NT2/D1 (cell line): ENCODE measurements at regions not wholly inside any gene's neighbourhood (a gene's known extent, or its start where the extent isn't known, plus 50 kb on each side); places are given as distances from the start of the nearest gene placed in this dataset.

Source experiments
- DNase-seq: peaks from one replicate; pipeline ENCODE4 v3.0.0-alpha.2; 2011; ENCODE audit warnings: low read depth, low spot score
- H3K27me3 ChIP-seq: 2 replicates; pipeline ENCODE4 v1.6.0; 2011; ENCODE audit warnings: mild to moderate bottlenecking; ENCODE audit not compliant: insufficient read length, insufficient read depth
- H3K36me3 ChIP-seq: 2 replicates; pipeline ENCODE4 v1.6.1; 2011; ENCODE audit warnings: mild to moderate bottlenecking, low read length, mixed read lengths; ENCODE audit not compliant: insufficient read depth, insufficient read length
- H3K4me1 ChIP-seq: 2 replicates; pipeline ENCODE4 v1.5.1; 2011; ENCODE audit not compliant: insufficient read depth, insufficient read length
- H3K4me3 ChIP-seq: 2 replicates; pipeline ENCODE4 v1.5.1; 2011; ENCODE audit warnings: low read depth; ENCODE audit not compliant: insufficient read length
- H3K9ac ChIP-seq: 2 replicates; pipeline ENCODE4 v1.6.0; 2011; ENCODE audit warnings: low read depth; ENCODE audit not compliant: insufficient read length
- H3K9me3 ChIP-seq: 2 replicates; pipeline ENCODE4 v1.5.1; 2011; ENCODE audit warnings: mild to moderate bottlenecking, low read length; ENCODE audit not compliant: insufficient read depth
- SUZ12 ChIP-seq: IDR thresholded peaks from 2 replicates; pipeline ENCODE4 v1.6.1; 2011; ENCODE audit not compliant: insufficient read length, insufficient read depth; ENCODE audit errors: extremely low read depth
- YY1 ChIP-seq: IDR thresholded peaks from 2 replicates; pipeline ENCODE4 v1.6.1; 2011; ENCODE audit not compliant: insufficient read length, insufficient read depth
- ZNF274 ChIP-seq: IDR thresholded peaks from 2 replicates; pipeline ENCODE4 v1.6.1; 2011; ENCODE audit warnings: mild to moderate bottlenecking, low read depth, low read length

DNA sequence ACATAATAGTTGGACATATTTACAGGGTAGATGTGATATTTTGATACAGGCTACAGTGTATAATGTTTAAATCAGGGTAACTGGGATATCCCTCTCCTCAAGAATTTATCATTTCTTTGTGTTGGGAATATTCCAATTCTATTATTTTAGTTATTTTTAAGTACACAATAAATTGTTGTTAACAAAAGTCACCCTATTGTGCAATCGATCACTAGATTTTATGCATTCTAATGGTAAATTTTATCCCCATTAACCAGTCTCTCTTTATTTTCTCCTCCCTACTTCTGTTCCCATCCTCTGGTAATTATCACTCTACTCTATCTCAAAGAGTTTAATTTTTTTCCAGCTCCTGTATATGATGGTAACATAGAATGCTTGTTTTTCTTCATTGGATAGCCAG, 1631.9 kb upstream of the PABPC4L start:
- Histone ChIP-seq H3K4me3 (no peak overlapping the region), H3K27me3 (no peaks in the 10 kb centered on the region), H3K4me1 (no peaks in the 10 kb centered on the region), H3K36me3 (no peaks in the 10 kb centered on the region), H3K9me3 (no peaks in the 10 kb centered on the region), H3K9ac (no peak overlapping the region)
- TF ChIP-seq YY1 (no peak), SUZ12 (no peak), ZNF274 (no peak)
- no peak for DNase-seq

DNA sequence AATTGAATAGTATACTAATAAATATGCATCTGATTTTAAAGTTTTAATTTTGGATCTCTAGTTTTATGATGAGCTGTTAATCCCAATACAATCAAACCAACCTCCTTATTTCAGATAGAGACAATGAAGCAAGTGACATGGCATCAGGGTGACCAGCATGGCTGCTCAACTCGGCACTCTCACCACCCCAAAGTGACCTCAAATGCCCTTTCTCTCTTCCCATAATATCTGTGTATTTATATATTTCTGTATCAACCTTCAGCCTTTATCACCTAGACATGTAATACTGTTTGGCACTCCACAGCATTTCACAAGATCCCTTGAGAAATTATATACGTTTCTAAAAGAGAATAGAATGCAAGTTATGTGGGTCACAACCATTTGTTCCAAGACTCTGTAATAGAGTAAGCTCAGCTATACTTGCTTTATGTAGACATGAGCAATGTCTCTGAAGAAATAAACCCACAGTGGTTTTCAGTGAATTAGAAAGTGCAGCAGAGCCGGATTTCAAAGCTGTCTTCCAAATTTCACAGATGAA, 1623.2 kb upstream of the PABPC4L start:
- no peaks in the 10 kb centered on the region for H3K27me3 ChIP-seq
- H3K4me1 ChIP-seq, result no peaks in the 10 kb centered on the region
- H3K9ac ChIP-seq, result no peak overlapping the region
- H3K36me3 ChIP-seq, result no peaks in the 10 kb centered on the region
- no peaks in the 10 kb centered on the region for H3K9me3 ChIP-seq
- DNase-seq, result no peak
- H3K4me3 ChIP-seq, result no peak overlapping the region
- TF ChIP-seq ZNF274, result no peak
- no peak for TF ChIP-seq YY1

DNA sequence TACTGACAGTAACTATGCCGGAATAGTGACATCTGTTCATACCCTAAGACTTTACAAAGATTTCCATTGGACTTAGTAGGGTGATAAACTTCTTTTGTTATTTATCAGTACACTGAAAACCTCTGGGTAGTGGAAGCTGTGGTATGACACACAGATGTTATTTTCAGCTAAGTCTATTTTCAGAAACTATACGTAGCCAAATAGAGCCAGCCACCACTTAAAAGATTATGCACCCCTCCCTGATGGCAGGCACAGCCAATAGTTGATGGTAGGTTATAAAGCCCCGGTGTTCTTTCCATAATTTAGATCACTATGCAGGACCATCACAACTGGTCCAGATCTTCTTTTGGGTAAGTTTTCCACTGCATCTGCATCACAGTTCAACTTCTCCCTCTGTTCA, 1603.2 kb upstream of the PABPC4L start:
- Histone ChIP-seq H3K4me1 (no peaks in the 10 kb centered on the region), H3K27me3 (no peaks in the 10 kb centered on the region)

DNA sequence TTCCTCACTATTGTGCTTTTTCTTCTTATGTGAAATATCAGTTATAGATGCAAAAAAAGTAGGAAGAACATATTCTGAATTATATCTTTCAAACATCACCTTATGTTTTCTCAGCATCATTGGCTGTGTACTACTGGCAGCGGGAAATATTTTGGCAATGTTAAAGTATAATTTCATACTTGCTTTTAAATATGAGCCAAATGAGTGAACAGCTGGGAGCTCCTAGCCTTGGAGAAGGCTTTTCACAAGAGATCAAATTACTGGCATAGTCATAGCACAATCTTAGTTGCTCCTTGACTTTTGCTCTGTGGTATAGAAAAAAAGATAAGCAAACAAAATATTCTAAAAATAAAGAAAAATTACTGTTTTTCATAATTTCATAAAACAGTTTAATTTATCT, 1575.8 kb upstream of the PABPC4L start:
- TF ChIP-seq ZNF274 (no peak), SUZ12 (no peak), YY1 (no peak)
- Histone ChIP-seq H3K36me3 (no peaks in the 10 kb centered on the region), H3K27me3 (no peaks in the 10 kb centered on the region), H3K4me3 (no peak overlapping the region), H3K9me3 (no peaks in the 10 kb centered on the region; the same call in 1 of the 2 replicates), H3K9ac (no peak overlapping the region), H3K4me1 (no peaks in the 10 kb centered on the region)
- DNase-seq, result no peak

More for the DNA sequence above, 1603.2 kb upstream of the PABPC4L start:
- H3K36me3 ChIP-seq, result no peaks in the 10 kb centered on the region
- H3K4me3 ChIP-seq, result no peak overlapping the region
- no peak overlapping the region for H3K9ac ChIP-seq
- H3K9me3 ChIP-seq, result no peaks in the 10 kb centered on the region
- DNase-seq, result no peak
- no peak for TF ChIP-seq YY1

DNA sequence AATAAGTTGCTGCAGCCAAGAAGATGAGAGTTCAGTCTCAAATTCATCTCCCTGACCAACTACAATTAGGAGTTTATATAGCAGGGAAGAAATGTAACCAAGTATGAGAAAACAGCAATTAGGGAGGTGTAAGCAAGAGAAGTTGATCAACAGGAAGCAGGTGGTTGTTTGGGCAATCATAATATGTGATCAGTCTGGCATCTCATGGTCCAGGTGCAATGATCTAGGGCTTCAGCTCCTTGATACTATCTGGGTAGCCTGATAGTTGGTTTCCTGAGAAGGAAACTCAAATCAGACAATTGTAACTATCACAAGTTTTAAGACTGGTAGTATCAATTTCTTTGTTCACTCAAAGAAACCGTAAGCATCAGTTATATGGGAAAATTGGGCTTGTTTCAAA, 1574.3 kb upstream of the PABPC4L start:
- H3K9me3 ChIP-seq, result no peaks in the 10 kb centered on the region; the same call in 1 of the 2 replicates
- no peak for DNase-seq
- no peak overlapping the region for H3K4me3 ChIP-seq
- H3K9ac ChIP-seq, result no peak overlapping the region
- H3K27me3 ChIP-seq, result no peaks in the 10 kb centered on the region
- TF ChIP-seq YY1 (no peak), SUZ12 (no peak), ZNF274 (no peak)
- H3K4me1 ChIP-seq, result no peaks in the 10 kb centered on the region
- no peaks in the 10 kb centered on the region for H3K36me3 ChIP-seq

DNA sequence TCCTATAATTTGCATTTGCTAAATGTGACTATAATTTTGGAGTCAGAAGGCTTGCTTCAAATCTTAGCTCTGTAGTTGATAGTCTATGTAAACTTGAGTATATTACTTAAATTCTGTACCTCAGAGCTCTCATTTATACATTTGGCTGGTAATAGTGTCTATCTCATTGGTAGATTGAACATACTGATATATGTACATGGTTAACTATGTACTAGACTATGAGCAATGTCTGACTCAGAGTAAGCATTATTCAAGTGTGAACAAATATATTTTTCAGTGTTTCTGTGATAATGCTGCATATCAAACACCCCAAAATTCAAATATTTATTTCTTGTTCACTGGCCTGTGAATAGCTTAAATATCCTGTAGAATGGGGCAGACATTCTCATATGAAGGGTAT, 1568.9 kb upstream of the PABPC4L start:
- Histone ChIP-seq H3K36me3 (no peaks in the 10 kb centered on the region), H3K27me3 (no peaks in the 10 kb centered on the region), H3K9ac (no peak overlapping the region), H3K4me1 (no peaks in the 10 kb centered on the region), H3K9me3 (peaks cover 8% of the 10 kb centered on the region; the same call in 1 of the 2 replicates), H3K4me3 (no peak overlapping the region)
- TF ChIP-seq YY1 (no peak), ZNF274 (no peak), SUZ12 (no peak)
- DNase-seq, result no peak

DNA sequence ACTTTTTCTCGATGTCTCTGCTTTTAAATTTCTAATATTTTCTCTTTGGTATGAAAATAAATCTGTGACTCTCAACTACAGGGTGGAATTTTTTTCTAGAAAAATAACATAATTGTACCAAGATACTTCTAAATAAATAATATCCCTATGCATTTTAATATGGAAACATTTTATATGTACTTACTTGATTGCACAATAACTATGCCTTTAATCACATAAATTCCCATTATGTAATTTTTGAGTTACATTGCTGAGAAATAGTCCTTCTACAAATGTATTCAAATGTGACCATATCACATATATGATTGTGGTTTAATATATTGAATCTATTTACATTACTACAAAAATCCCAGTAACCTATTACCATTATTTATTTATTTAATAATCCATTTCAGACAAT, 1543.3 kb upstream of the PABPC4L start:
- Histone ChIP-seq H3K4me1 (no peaks in the 10 kb centered on the region), H3K36me3 (no peaks in the 10 kb centered on the region), H3K9me3 (no peaks in the 10 kb centered on the region), H3K27me3 (no peaks in the 10 kb centered on the region), H3K9ac (no peak overlapping the region), H3K4me3 (no peak overlapping the region)
- no peak for TF ChIP-seq ZNF274
- TF ChIP-seq SUZ12, result no peak
- no peak for TF ChIP-seq YY1
- no peak for DNase-seq

DNA sequence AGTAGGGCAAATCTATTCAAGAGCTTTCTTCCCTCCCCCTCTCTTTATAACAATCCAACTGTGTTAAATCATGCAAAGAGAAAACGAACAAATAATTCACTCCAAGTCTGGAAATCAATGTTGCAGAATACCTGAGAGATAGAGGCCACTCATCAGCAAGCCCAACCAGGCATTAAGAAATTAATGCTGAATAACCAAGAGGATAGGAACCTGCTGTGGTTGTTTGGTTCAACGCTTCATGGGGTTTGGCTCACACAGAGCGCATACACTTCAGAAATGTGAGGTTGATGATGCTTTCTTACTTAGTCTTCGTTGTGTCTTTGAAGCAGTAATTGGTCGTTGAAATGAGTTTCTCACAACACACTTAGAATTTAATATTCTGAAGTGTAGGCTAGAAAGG, 1540.0 kb upstream of the PABPC4L start:
- TF ChIP-seq ZNF274, result no peak
- TF ChIP-seq YY1, result no peak
- TF ChIP-seq SUZ12, result no peak
- Histone ChIP-seq H3K4me3 (no peak overlapping the region), H3K27me3 (no peaks in the 10 kb centered on the region), H3K36me3 (no peaks in the 10 kb centered on the region), H3K9ac (no peak overlapping the region), H3K9me3 (no peaks in the 10 kb centered on the region), H3K4me1 (no peaks in the 10 kb centered on the region)
- no peak for DNase-seq
